Stimulated activated naive B cell treated with anti-CD40 and anti-IgM and Interleukin-4, amounts not matched to agents 10 μg/mL and 1 μg/mL and 100 μg/mL, for 72 hours (primary cell): ENCODE measurements at regions not wholly inside any gene's neighbourhood (a gene's known extent, or its start where the extent isn't known, plus 50 kb on each side); places are given as distances from the start of the nearest gene placed in this dataset.

ENCODE experiments used
- ATAC-seq, 2 donors: fragments of 150-1000 bp; cut with Tn5 transposase; replicated peaks; 2 replicates each; pipeline ENCODE4 v1.10.0; 2021; ENCODE audit warnings: moderate library complexity in 1 of 2
- DNase-seq: peaks from one replicate; pipeline ENCODE4 v3.0.0; 2021
- H3K27ac Mint-ChIP-seq: one replicate; pipeline ENCODE4 v1.8.0; 2022; ENCODE audit warnings: mild to moderate bottlenecking, mixed read lengths
- H3K27me3 Mint-ChIP-seq, 2 donors: one replicate each; pipeline ENCODE4 v1.8.0; 2022; ENCODE audit warnings: mixed read lengths in 2 of 2
- H3K36me3 Mint-ChIP-seq, 2 donors: one replicate each; pipeline ENCODE4 v1.8.0; 2022; ENCODE audit warnings: mixed read lengths in 2 of 2, mild to moderate bottlenecking in 1 of 2
- H3K4me1 Mint-ChIP-seq, 2 donors: one replicate each; pipeline ENCODE4 v1.8.0; 2022; ENCODE audit warnings: mixed read lengths in 2 of 2, mild to moderate bottlenecking in 1 of 2
- H3K4me3 Mint-ChIP-seq, 2 donors: one replicate each; pipeline ENCODE4 v1.8.0; 2022; ENCODE audit warnings: mild to moderate bottlenecking in 2 of 2, mixed read lengths in 2 of 2, moderate library complexity in 1 of 2
- H3K9me3 Mint-ChIP-seq, 2 donors: one replicate each; pipeline ENCODE4 v1.8.0; 2022; ENCODE audit warnings: mixed read lengths in 2 of 2, mild to moderate bottlenecking in 1 of 2

- H3K36me3 Mint-ChIP-seq = no peaks in the 10 kb centered on the region
- no peak overlapping the region for H3K4me3 Mint-ChIP-seq
- H3K27me3 Mint-ChIP-seq = no peaks in the 10 kb centered on the region
- H3K9me3 Mint-ChIP-seq = peaks cover 0 to 5% of the 10 kb centered on the region in 2 donors
- no peak overlapping the region for H3K27ac Mint-ChIP-seq
- DNase-seq = no peak
- H3K4me1 Mint-ChIP-seq = no peaks in the 10 kb centered on the region
- ATAC-seq = no peak
Measured at GRCh38 chr4:57926311-57926710, 816.1 kb upstream of the IGFBP7 start.

DNA sequence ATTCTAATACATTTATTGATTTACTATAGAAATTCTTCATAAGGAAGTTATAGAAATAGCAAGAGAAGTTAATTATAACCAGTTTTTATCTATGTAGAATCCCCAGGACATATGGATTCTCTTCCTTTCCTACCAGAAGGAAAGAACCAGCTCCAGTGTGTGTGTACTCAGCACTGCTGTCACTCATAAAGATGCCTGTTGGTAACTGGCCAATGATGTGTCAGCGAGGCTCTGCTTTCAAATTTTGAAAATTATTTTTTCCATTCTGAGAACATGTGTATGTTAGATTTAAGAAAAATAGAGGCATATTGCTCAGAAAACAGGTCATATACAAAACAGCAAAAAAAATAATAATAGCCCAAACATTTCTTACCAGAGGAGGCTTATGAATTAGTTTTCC is 814.8 kb upstream of the IGFBP7 start:
- no peak for DNase-seq
- no peaks in the 10 kb centered on the region for H3K27me3 Mint-ChIP-seq
- ATAC-seq = no peak
- no peak overlapping the region for H3K4me3 Mint-ChIP-seq
- H3K9me3 Mint-ChIP-seq = peaks cover 0 to 6% of the 10 kb centered on the region in 2 donors
- H3K4me1 Mint-ChIP-seq = no peaks in the 10 kb centered on the region
- no peak overlapping the region for H3K27ac Mint-ChIP-seq
- no peaks in the 10 kb centered on the region for H3K36me3 Mint-ChIP-seq

GRCh38 chr4:57916479-57916878 is 806.3 kb upstream of the IGFBP7 start:
- no peak overlapping the region for H3K27ac Mint-ChIP-seq
- H3K9me3 Mint-ChIP-seq = peaks cover 7% of the 10 kb centered on the region in 2 donors
- no peaks in the 10 kb centered on the region for H3K36me3 Mint-ChIP-seq
- no peak for DNase-seq
- H3K27me3 Mint-ChIP-seq = no peaks in the 10 kb centered on the region
- no peak overlapping the region for H3K4me3 Mint-ChIP-seq
- no peaks in the 10 kb centered on the region for H3K4me1 Mint-ChIP-seq
- no peak for ATAC-seq

GRCh38 chr4:57911203-57911602 is 801.0 kb upstream of the IGFBP7 start:
- Mint-ChIP-seq H3K4me3 (no peak overlapping the region), H3K27ac (no peak overlapping the region)

GRCh38 chr4:57910151-57910550 is 800.0 kb upstream of the IGFBP7 start:
- H3K27ac Mint-ChIP-seq = no peak overlapping the region
- peaks cover 0 to 5% of the 10 kb centered on the region in 2 donors for H3K9me3 Mint-ChIP-seq
- no peaks in the 10 kb centered on the region for H3K36me3 Mint-ChIP-seq
- no peak overlapping the region for H3K4me3 Mint-ChIP-seq
- no peaks in the 10 kb centered on the region for H3K4me1 Mint-ChIP-seq
- DNase-seq (no peak), ATAC-seq (no peak)
- no peaks in the 10 kb centered on the region for H3K27me3 Mint-ChIP-seq

More at GRCh38 chr4:57911203-57911602, 801.0 kb upstream of the IGFBP7 start:
- no peak for DNase-seq
- no peak for ATAC-seq
- Mint-ChIP-seq H3K9me3 (peaks cover 0 to 5% of the 10 kb centered on the region in 2 donors), H3K27me3 (no peaks in the 10 kb centered on the region), H3K4me1 (no peaks in the 10 kb centered on the region), H3K36me3 (no peaks in the 10 kb centered on the region)

- DNase-seq (no peak), ATAC-seq (no peak)
- no peaks in the 10 kb centered on the region for H3K27me3 Mint-ChIP-seq
- H3K27ac Mint-ChIP-seq = no peak overlapping the region
- H3K36me3 Mint-ChIP-seq = no peaks in the 10 kb centered on the region
- H3K9me3 Mint-ChIP-seq = peaks cover 0 to 2% of the 10 kb centered on the region in 2 donors
- H3K4me1 Mint-ChIP-seq = no peaks in the 10 kb centered on the region
- no peak overlapping the region for H3K4me3 Mint-ChIP-seq
Measured at GRCh38 chr4:57905965-57906364, 795.8 kb upstream of the IGFBP7 start.

DNA sequence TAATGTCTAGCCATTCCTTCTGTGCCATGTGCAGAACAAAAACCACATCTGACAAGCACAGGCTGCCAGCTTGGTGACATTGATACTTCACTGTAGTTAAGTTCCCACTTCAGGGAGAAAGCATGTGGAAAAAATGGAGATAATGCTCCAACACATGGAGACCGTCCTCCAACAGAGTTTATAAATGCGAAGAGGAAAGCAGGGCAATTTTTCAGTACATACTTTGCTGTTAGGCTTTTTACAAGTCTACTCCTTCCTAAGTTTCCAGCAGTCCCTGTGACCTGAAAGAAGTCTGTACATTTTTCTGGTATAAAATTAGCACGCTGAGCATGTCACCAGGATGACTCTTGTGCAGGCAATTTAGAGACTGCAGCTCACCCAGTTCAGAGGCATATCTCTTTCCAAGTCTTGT is 766.9 kb upstream of the IGFBP7 start:
- Mint-ChIP-seq H3K27ac (no peak overlapping the region), H3K9me3 (peaks cover 0 to 6% of the 10 kb centered on the region in 2 donors), H3K27me3 (no peaks in the 10 kb centered on the region), H3K4me1 (no peaks in the 10 kb centered on the region), H3K36me3 (no peaks in the 10 kb centered on the region), H3K4me3 (no peak overlapping the region)
- no peak for ATAC-seq
- DNase-seq = no peak

DNA sequence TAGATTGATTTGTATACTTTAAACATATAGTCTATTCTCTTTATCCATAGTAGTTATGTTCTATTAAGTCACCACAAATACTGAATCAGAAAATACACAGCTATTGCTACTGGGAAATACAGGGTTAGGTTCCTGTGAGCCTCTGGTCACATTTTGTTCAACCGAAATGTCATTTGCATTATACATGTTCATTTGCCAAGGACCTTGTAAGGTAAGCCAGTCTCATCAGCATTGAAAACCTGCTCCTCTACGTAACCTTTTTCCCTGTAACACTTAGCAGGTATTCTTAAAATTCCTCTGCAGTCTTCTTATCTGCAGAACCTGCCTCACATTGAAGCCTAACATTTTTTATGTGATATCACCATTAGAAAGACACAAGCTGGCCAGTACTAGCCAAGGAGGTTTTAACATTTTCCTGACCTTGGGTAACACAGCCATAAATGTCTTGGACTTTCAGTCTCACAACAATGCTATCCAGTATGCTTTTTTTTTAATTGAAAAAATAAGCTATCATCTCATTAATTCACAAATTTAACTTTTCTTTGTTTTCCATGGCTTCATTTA is 765.7 kb upstream of the IGFBP7 start:
- DNase-seq = no peak
- Mint-ChIP-seq H3K27me3 (no peaks in the 10 kb centered on the region), H3K4me1 (no peaks in the 10 kb centered on the region), H3K9me3 (no peaks in the 10 kb centered on the region), H3K27ac (no peak overlapping the region), H3K36me3 (no peaks in the 10 kb centered on the region), H3K4me3 (no peak overlapping the region)
- no peak for ATAC-seq

DNA sequence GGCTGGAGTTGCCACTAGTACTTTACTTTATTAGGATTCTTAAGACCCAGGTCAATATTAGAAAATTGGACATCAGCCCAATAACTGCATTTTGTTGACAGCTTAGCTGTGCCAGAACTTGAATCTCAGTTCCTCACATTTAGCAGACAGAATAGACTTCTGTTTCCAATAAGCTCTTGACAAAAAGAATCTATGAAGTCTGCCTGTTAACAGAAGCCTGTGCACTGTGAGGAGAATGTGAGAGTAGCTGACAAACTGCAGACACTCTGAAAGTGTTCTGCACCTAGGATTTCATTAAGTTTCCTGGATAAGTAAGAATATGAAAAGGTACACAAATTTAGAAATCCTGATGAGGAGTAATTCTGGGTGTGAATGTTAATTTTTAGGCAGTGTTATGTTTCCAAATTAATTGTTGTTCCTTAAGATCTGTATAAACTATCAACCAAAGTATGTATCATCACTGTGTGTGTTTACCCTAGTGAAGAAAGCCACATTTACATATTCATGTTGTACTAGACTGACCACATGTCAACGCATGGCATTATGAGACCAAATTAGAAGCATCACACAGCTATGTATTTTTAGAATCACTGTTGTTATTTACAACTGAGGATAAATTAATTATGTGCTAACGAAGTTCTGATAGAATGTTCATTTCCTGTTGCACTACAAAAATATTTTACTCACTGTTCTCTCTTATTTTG is 756.4 kb upstream of the IGFBP7 start:
- no peak for DNase-seq
- ATAC-seq = no peak
- no peaks in the 10 kb centered on the region for H3K27me3 Mint-ChIP-seq
- H3K36me3 Mint-ChIP-seq = no peaks in the 10 kb centered on the region
- no peak overlapping the region for H3K27ac Mint-ChIP-seq
- H3K9me3 Mint-ChIP-seq = no peaks in the 10 kb centered on the region
- no peaks in the 10 kb centered on the region for H3K4me1 Mint-ChIP-seq
- no peak overlapping the region for H3K4me3 Mint-ChIP-seq

DNA sequence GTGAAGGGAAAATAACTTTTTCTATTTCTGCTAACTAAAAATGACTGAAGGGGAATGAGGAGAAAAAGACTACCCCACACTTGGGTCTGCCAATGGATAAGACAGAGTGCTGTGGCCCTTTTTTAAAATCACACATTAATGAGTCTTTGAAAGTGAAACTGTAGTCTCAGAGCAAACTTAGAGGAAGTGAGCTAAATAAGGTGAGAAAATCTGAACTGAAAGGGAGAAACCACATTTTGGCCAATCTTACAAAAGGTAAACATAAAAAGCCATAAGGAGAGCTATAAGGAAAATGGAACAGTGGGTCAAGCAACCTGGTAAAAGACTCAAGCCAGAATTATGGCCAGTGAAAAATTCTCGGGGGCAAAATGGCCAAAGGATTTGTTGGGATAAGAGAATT is 755.1 kb upstream of the IGFBP7 start:
- no peaks in the 10 kb centered on the region for H3K4me1 Mint-ChIP-seq
- DNase-seq (no peak), ATAC-seq (no peak)
- no peak overlapping the region for H3K27ac Mint-ChIP-seq
- H3K4me3 Mint-ChIP-seq = no peak overlapping the region
- H3K27me3 Mint-ChIP-seq = no peaks in the 10 kb centered on the region
- no peaks in the 10 kb centered on the region for H3K9me3 Mint-ChIP-seq
- no peaks in the 10 kb centered on the region for H3K36me3 Mint-ChIP-seq

- Mint-ChIP-seq H3K27ac (no peak overlapping the region), H3K9me3 (peaks cover 0 to 1% of the 10 kb centered on the region in 2 donors), H3K27me3 (no peaks in the 10 kb centered on the region), H3K4me3 (no peak overlapping the region), H3K4me1 (peaks cover 2 to 6% of the 10 kb centered on the region in 2 donors), H3K36me3 (no peaks in the 10 kb centered on the region)
- ATAC-seq (no peak), DNase-seq (no peak)
Measured at GRCh38 chr4:57854748-57855147, 744.6 kb upstream of the IGFBP7 start.

- DNase-seq (no peak), ATAC-seq (no peak)
- peaks cover 1 to 3% of the 10 kb centered on the region in 2 donors for H3K9me3 Mint-ChIP-seq
- no peaks in the 10 kb centered on the region for H3K27me3 Mint-ChIP-seq
- H3K4me3 Mint-ChIP-seq = no peak overlapping the region
- peaks cover 2 to 6% of the 10 kb centered on the region in 2 donors for H3K4me1 Mint-ChIP-seq
- H3K36me3 Mint-ChIP-seq = no peaks in the 10 kb centered on the region
- no peak overlapping the region for H3K27ac Mint-ChIP-seq
Measured at GRCh38 chr4:57850141-57850540, 740.0 kb upstream of the IGFBP7 start.

DNA sequence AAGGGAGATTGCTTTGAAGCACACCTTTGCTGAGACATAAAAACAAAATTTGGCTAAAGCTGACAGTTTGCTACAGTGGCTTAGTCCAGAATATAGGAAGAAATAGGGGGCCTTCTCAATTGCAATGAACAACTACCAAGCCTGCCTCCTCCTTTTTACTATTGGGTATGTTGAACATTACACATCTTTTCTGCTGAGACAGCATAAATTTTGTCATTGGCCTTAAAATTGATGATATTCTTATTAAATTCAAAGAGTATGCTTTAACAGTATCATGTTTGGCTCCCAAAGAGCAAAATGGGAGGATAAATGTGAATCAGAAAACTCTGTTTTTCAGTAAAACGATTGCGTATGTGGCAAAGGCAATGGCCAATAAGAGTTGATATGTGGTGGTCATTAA is 721.9 kb upstream of the IGFBP7 start:
- no peak for ATAC-seq
- Mint-ChIP-seq H3K27me3 (no peaks in the 10 kb centered on the region), H3K9me3 (no peaks in the 10 kb centered on the region), H3K4me1 (no peaks in the 10 kb centered on the region), H3K36me3 (no peaks in the 10 kb centered on the region), H3K4me3 (no peak overlapping the region), H3K27ac (no peak overlapping the region)
- no peak for DNase-seq

DNA sequence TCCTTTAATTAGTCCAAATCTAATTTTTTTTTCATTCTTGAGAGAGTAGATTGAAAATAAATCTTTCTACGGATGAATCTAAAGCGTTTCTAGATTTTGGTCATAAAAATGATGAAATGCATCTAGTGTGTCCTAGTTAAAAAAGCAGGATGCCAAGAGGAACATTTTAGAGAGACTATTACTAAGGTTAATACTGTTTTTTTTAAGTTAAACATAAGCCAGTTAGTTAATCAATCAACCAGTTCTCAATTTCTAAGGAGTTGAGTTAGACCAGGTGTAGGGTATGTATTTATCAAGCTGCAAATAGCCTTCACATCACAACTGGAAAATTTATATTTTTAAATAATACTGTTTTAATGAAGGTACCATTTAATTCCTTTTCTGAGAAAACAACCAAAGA is 679.5 kb upstream of the IGFBP7 start:
- Mint-ChIP-seq H3K4me1 (no peaks in the 10 kb centered on the region), H3K9me3 (no peaks in the 10 kb centered on the region), H3K27me3 (no peaks in the 10 kb centered on the region), H3K4me3 (no peak overlapping the region), H3K27ac (no peak overlapping the region), H3K36me3 (no peaks in the 10 kb centered on the region)
- no peak for DNase-seq
- ATAC-seq = no peak

GRCh38 chr4:57777876-57778275 is 667.7 kb upstream of the IGFBP7 start:
- H3K4me1 Mint-ChIP-seq = no peaks in the 10 kb centered on the region
- no peak overlapping the region for H3K4me3 Mint-ChIP-seq
- DNase-seq = no peak
- no peaks in the 10 kb centered on the region for H3K27me3 Mint-ChIP-seq
- no peaks in the 10 kb centered on the region for H3K36me3 Mint-ChIP-seq
- peaks cover 9 to 22% of the 10 kb centered on the region in 2 donors for H3K9me3 Mint-ChIP-seq
- no peak for ATAC-seq
- H3K27ac Mint-ChIP-seq = no peak overlapping the region
